IMR-90 (cell line): ENCODE measurements at regions not wholly inside any gene's neighbourhood (a gene's known extent, or its start where the extent isn't known, plus 50 kb on each side); places are given as distances from the start of the nearest gene placed in this dataset.

Source experiments
- ATAC-seq: fragments of 200-7000 bp; cut with Tn5 transposase; 2 replicates; pipeline ENCODE4 v1.9.1; 2020; ENCODE audit warnings: low read depth, mild to moderate bottlenecking, moderate library complexity
- BruUV-seq: library from RNA; stranded (reverse); fragments of 400-500 nt; replicated peaks from 2 replicates; lab custom pipeline; 2021; lab: Mats Ljungman, UMichigan
- CTCF ChIA-PET: fragments of 300-600 bp; formaldehyde crosslinking; extraction: SDS; loops from one replicate; lab custom pipeline; 2021; ENCODE audit warnings: antibody characterized with exemption; lab: Yijun Ruan, JAX
- POLR2A ChIA-PET: fragments of 300-600 bp; sonication (Branson Sonifier 250); formaldehyde crosslinking; loops from one replicate; lab custom pipeline; 2022; ENCODE audit warnings: antibody characterized with exemption; ENCODE audit not compliant: unreplicated experiment; lab: Charles Lee
- DNase-seq: peaks from one replicate; pipeline ENCODE4 v3.0.0; 2013
- H2AFZ ChIP-seq: replicated peaks from 2 replicates; pipeline ENCODE3; 2013; ENCODE audit warnings: low read length, mild to moderate bottlenecking; ENCODE audit not compliant: poor library complexity
- H2AK5ac ChIP-seq: 2 replicates; pipeline ENCODE4 v1.6.1; 2013; ENCODE audit warnings: low read depth, low read length, inconsistent platforms
- H2AK9ac ChIP-seq: replicated peaks from 2 replicates; pipeline ENCODE3; 2013; ENCODE audit warnings: mild to moderate bottlenecking, low read depth, low read length, moderate library complexity; ENCODE audit not compliant: poor library complexity
- H2BK120ac ChIP-seq: 2 replicates; pipeline ENCODE4 v1.6.1; 2013; ENCODE audit warnings: low read depth, low read length, inconsistent platforms
- H2BK15ac ChIP-seq: 3 replicates; pipeline ENCODE4 v1.6.1; 2013; ENCODE audit warnings: low read depth, low read length, inconsistent platforms
- H2BK20ac ChIP-seq: 2 replicates; pipeline ENCODE4 v1.6.1; 2013; ENCODE audit warnings: low read depth, mild to moderate bottlenecking, inconsistent platforms, low read length, moderate library complexity
- H2BK5ac ChIP-seq: 2 replicates; pipeline ENCODE4 v1.6.1; 2013; ENCODE audit warnings: mild to moderate bottlenecking, low read depth, low read length, inconsistent platforms; ENCODE audit not compliant: poor library complexity, severe bottlenecking
- H3K14ac ChIP-seq: replicated peaks from 2 replicates; pipeline ENCODE4 v1.6.1; 2013; ENCODE audit warnings: low read depth, low read length, inconsistent platforms
- H3K18ac ChIP-seq: 2 replicates; pipeline ENCODE4 v1.6.1; 2013; ENCODE audit warnings: low read depth, low read length, control low read depth
- H3K23ac ChIP-seq: 2 replicates; pipeline ENCODE4 v1.6.1; 2013; ENCODE audit warnings: low read depth, low read length, inconsistent platforms
- H3K27ac ChIP-seq: 2 replicates; pipeline ENCODE4 v1.5.1; 2013; ENCODE audit warnings: mild to moderate bottlenecking, control low read depth, low read length; ENCODE audit not compliant: insufficient read depth
- H3K27me3 ChIP-seq: 2 replicates; pipeline ENCODE4 v1.6.1; 2013; ENCODE audit warnings: low read length; ENCODE audit not compliant: control insufficient read depth, insufficient read depth
- H3K36me3 ChIP-seq: 2 replicates; pipeline ENCODE4 v1.6.1; 2013; ENCODE audit warnings: low read length, mixed read lengths; ENCODE audit not compliant: control insufficient read depth, insufficient read depth
- H3K4ac ChIP-seq: 2 replicates; pipeline ENCODE4 v1.6.1; 2013; ENCODE audit warnings: low read depth, low read length, inconsistent platforms
- H3K4me1 ChIP-seq: 2 replicates; pipeline ENCODE4 v1.6.1; 2013; ENCODE audit warnings: low read length, mixed read lengths; ENCODE audit not compliant: control insufficient read depth, insufficient read depth
- H3K4me2 ChIP-seq: 2 replicates; pipeline ENCODE4 v1.6.1; 2013; ENCODE audit warnings: low read depth, mild to moderate bottlenecking, control low read depth, low read length, moderate library complexity
- H3K4me3 ChIP-seq: 2 replicates; pipeline ENCODE4 v1.5.1; 2013; ENCODE audit warnings: low read depth, mild to moderate bottlenecking, control low read depth, low read length, moderate library complexity; ENCODE audit not compliant: insufficient read depth
- H3K56ac ChIP-seq: 2 replicates; pipeline ENCODE4 v1.6.1; 2013; ENCODE audit warnings: low read length, inconsistent platforms; ENCODE audit not compliant: insufficient read depth; ENCODE audit errors: extremely low read depth
- H3K79me1 ChIP-seq, 2 experiments: 2 replicates each; pipeline ENCODE4 v1.6.1; 2013; ENCODE audit warnings: low read length in 2 of 2, inconsistent platforms in 1 of 2, low read depth in 1 of 2
- H3K9ac ChIP-seq: 2 replicates; pipeline ENCODE4 v1.6.1; 2013; ENCODE audit warnings: low read depth, low read length, control low read depth
- H3K9me1 ChIP-seq: 2 replicates; pipeline ENCODE4 v1.6.1; 2013; ENCODE audit warnings: low read length, inconsistent platforms; ENCODE audit not compliant: insufficient read depth
- H3K9me3 ChIP-seq: 2 replicates; pipeline ENCODE4 v1.6.1; 2013; ENCODE audit warnings: low read length; ENCODE audit not compliant: control insufficient read depth, insufficient read depth
- H4K20me1 ChIP-seq: 2 replicates; pipeline ENCODE4 v1.6.1; 2013; ENCODE audit warnings: low read length, inconsistent platforms; ENCODE audit not compliant: insufficient read depth
- H4K5ac ChIP-seq: 2 replicates; pipeline ENCODE4 v1.6.1; 2013; ENCODE audit warnings: mild to moderate bottlenecking, low read depth, low read length, control low read depth
- H4K8ac ChIP-seq, 2 experiments: 2 replicates each; pipeline ENCODE4 v1.6.1; 2013; ENCODE audit warnings: low read depth in 2 of 2, low read length in 2 of 2, control low read depth in 1 of 2, inconsistent platforms in 1 of 2
- H4K91ac ChIP-seq: 2 replicates; pipeline ENCODE4 v1.6.1; 2013; ENCODE audit warnings: low read depth, low read length, inconsistent platforms; ENCODE audit not compliant: insufficient read depth
- BHLHE40 ChIP-seq: fragments of 150-350 bp; IDR thresholded peaks from 2 replicates; pipeline ENCODE4 v1.6.1; 2016; ENCODE audit warnings: mild to moderate bottlenecking, low read depth, low read length
- CHD1 ChIP-seq: IDR thresholded peaks from 2 replicates; pipeline ENCODE4 v1.6.1; 2012; ENCODE audit warnings: low read depth, low read length, improper control_type of control experiment
- MAZ ChIP-seq: IDR thresholded peaks from 2 replicates; pipeline ENCODE4 v1.6.1; 2012; ENCODE audit warnings: low read depth, mild to moderate bottlenecking, low read length, improper control_type of control experiment, moderate library complexity, borderline replicate concordance
- RCOR1 ChIP-seq: IDR thresholded peaks from 2 replicates; pipeline ENCODE4 v1.6.1; 2012; ENCODE audit warnings: mild to moderate bottlenecking, low read length, improper control_type of control experiment; ENCODE audit not compliant: insufficient replicate concordance
- RFX5 ChIP-seq: IDR thresholded peaks from 2 replicates; pipeline ENCODE4 v1.8.0; 2012; ENCODE audit warnings: low read depth, mild to moderate bottlenecking, low read length, moderate library complexity
- WGBS, 2 experiments: methylation state at CpG; one replicate each; pipeline versions ENCODE4 v1.1.5 to v1.1.7; 2013; ENCODE audit warnings: missing lambda C conversion rate in 2 of 2; ENCODE audit not compliant: insufficient read length in 1 of 2; ENCODE audit errors: extremely low coverage in 2 of 2; 5-methylcytosine and 5-hydroxymethylcytosine counted together
- dilution Hi-C: fragments of 300-500 bp; cut with HindIII; formaldehyde crosslinking; loops from one replicate; pipeline ENCODE4 v1.14.3; 2018; ENCODE audit warnings: low sequenced_read_pairs; ENCODE audit not compliant: unreplicated experiment
- in situ Hi-C: fragments of 300-500 bp; cut with MboI; formaldehyde crosslinking; loops from 3 replicates; pipeline ENCODE4 v1.14.3; 2019; ENCODE audit warnings: low sequenced_read_pairs, inconsistent platforms, mixed read lengths
- intact Hi-C: fragments of 100-400 bp; cut with micrococcal nuclease; formaldehyde crosslinking; loops from 2 replicates; pipeline ENCODE4 v1.10.0; 2022
- TF ChIP-seq, protein P1 (sequence below): fragments of 150-350 bp; IDR thresholded peaks from 2 replicates; pipeline ENCODE4 v1.6.1; 2016; ENCODE audit warnings: low read depth, mild to moderate bottlenecking, low read length, moderate library complexity, borderline replicate concordance
- TF ChIP-seq, protein P2 (sequence below): fragments of 150-350 bp; IDR thresholded peaks from 2 replicates; pipeline ENCODE4 v1.6.1; 2017; ENCODE audit warnings: mild to moderate bottlenecking, antibody characterized with exemption, low read length, low read depth

DNA sequence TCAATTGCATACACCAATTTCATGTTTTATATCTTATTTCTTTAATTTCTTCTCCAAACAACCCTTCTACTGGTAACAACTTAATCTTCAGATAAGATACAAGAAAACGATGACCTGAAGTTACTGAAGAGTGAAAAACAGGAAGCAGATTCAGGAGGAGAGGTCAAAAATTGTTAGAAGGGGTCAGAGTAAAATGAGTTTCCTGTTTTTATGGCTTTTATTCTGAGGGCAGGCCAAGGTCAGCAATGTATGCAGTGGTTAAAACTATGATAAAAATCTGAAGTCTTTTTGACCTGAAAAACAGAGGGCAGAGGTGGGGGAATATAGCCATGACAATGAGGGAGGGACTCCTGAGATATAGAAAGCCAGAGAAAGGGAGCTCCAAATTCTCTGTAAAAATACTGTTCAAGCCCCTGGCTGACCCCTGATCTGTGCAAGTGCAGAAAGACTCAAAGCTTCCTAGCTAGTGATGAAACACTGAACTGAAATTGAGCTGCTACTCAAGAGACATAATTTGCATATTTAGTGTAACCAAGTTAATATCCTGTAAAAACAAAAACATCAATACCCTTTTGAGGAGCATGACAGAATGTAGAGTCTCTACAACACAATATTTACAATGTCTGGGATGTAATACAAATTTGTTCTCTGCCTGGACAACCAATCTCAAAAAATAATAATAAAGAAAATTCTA is 514.3 kb upstream of the SEL1L start:
- no CpG with 5 or more reads among the region's 1 CpG for WGBS, 2 experiments
- Histone ChIP-seq H2AK5ac (no peak overlapping the region), H3K18ac (no peak overlapping the region), H3K9ac (no peak overlapping the region), H2BK5ac (no peak overlapping the region), H3K36me3 (no peaks in the 10 kb centered on the region), H3K4me3 (no peak overlapping the region), H3K9me3 (peaks cover 7% of the 10 kb centered on the region), H4K8ac (no peak overlapping the region), H3K4ac (no peak overlapping the region), H2BK15ac (no peak overlapping the region), H3K23ac (no peak overlapping the region), H4K20me1 (no peaks in the 10 kb centered on the region), H3K4me2 (no peak overlapping the region), H4K91ac (no peak overlapping the region), H4K5ac (no peak overlapping the region), H3K27ac (no peak overlapping the region), H3K56ac (no peak overlapping the region), H3K9me1 (no peaks in the 10 kb centered on the region), H3K14ac (no peak overlapping the region), H2AK9ac (no peak overlapping the region), H2BK120ac (no peak overlapping the region), H3K27me3 (no peaks in the 10 kb centered on the region), H3K79me1 (no peaks in the 10 kb centered on the region), H3K4me1 (no peaks in the 10 kb centered on the region), H2AFZ (no peak overlapping the region), H2BK20ac (no peak overlapping the region)
- dilution Hi-C loops = no loop called here
- CTCF ChIA-PET = no interaction called here
- ATAC-seq (no peak), DNase-seq (no peak)
- TF ChIP-seq RFX5 (no peak), MAZ (no peak), BHLHE40 (no peak), CHD1 (no peak), RCOR1 (no peak)
- TF ChIP-seq, protein P1, sequence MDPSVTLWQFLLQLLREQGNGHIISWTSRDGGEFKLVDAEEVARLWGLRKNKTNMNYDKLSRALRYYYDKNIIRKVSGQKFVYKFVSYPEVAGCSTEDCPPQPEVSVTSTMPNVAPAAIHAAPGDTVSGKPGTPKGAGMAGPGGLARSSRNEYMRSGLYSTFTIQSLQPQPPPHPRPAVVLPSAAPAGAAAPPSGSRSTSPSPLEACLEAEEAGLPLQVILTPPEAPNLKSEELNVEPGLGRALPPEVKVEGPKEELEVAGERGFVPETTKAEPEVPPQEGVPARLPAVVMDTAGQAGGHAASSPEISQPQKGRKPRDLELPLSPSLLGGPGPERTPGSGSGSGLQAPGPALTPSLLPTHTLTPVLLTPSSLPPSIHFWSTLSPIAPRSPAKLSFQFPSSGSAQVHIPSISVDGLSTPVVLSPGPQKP = no peak
- TF ChIP-seq, protein P2, sequence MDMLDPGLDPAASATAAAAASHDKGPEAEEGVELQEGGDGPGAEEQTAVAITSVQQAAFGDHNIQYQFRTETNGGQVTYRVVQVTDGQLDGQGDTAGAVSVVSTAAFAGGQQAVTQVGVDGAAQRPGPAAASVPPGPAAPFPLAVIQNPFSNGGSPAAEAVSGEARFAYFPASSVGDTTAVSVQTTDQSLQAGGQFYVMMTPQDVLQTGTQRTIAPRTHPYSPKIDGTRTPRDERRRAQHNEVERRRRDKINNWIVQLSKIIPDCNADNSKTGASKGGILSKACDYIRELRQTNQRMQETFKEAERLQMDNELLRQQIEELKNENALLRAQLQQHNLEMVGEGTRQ = no peak
- in situ Hi-C loops = no loop called here
- intact Hi-C loops = no loop called here
- no TSS peak for BruUV-seq
- POLR2A ChIA-PET = no interaction called here
